Endothelial cell of umbilical vein (primary cell): ENCODE measurements at regions not wholly inside any gene's neighbourhood (a gene's known extent, or its start where the extent isn't known, plus 50 kb on each side); places are given as distances from the start of the nearest gene placed in this dataset.

Source experiments
- CTCF ChIP-seq, 2 donors: IDR thresholded peaks; 1 replicate in 1 of 2; 2 replicates in 1 of 2; pipeline ENCODE4 v1.5.1; 2011; ENCODE audit warnings: low read length in 2 of 2, mild to moderate bottlenecking in 2 of 2, moderate library complexity in 2 of 2, control low read depth in 1 of 2, inconsistent platforms in 1 of 2, low read depth in 1 of 2; ENCODE audit not compliant: insufficient read depth in 1 of 2; ENCODE audit errors: extremely low read depth in 1 of 2
- EZH2 ChIP-seq: IDR thresholded peaks from 2 replicates; pipeline ENCODE4 v1.6.1; 2012; ENCODE audit warnings: borderline replicate concordance, low read depth, mild to moderate bottlenecking, moderate library complexity, low read length, inconsistent platforms; ENCODE audit not compliant: severe bottlenecking
- FOS ChIP-seq: IDR thresholded peaks from 2 replicates; pipeline ENCODE4 v1.6.1; 2011; ENCODE audit warnings: mild to moderate bottlenecking, low read length, moderate library complexity, borderline replicate concordance; ENCODE audit not compliant: insufficient read depth
- MAX ChIP-seq: IDR thresholded peaks from 2 replicates; pipeline ENCODE4 v1.6.1; 2011; ENCODE audit not compliant: insufficient read depth, insufficient read length
- MYC ChIP-seq: IDR thresholded peaks from one replicate; pipeline ENCODE4 v1.6.1; 2011; ENCODE audit warnings: mild to moderate bottlenecking, low read depth, low read length
- POLR2A ChIP-seq: IDR thresholded peaks from 2 replicates; pipeline ENCODE4 v1.6.1; 2012; ENCODE audit warnings: low read depth, mild to moderate bottlenecking, control low read depth, low read length
- POLR2AphosphoS5 ChIP-seq: IDR thresholded peaks from 2 replicates; pipeline ENCODE4 v1.6.1; 2012; ENCODE audit warnings: low read depth, mild to moderate bottlenecking, control low read depth, low read length, moderate library complexity; ENCODE audit not compliant: insufficient read depth

DNA sequence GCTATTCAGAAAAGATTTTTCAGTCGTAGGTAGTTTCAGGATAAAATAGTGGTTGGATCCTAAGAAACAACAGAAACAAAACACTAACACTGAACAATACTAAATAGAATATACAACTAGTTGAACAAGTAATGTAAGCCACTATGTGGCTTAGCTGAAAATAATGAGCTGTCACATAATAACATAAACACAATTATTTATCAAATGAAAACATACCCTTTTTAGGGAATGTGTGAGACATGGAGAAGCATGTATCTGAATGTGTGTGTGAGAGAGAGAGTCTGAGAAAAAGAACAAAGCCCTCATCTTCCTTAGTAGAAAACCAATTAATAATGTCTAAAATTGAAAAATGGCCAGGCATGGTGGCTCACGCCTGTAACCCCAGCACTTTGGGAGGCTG, 122.6 kb upstream of the LOC128125822 start:
- no peak for TF ChIP-seq CTCF (IDR thresholded peaks at IDR 0.05; ENCODE audit: extremely low read depth in 1 of 2, insufficient read depth in 1 of 2, low read depth in 1 of 2, low read length in 2 of 2)
- TF ChIP-seq MYC: no peak
- no peak for TF ChIP-seq POLR2A
- no peak for TF ChIP-seq POLR2AphosphoS5
- TF ChIP-seq MAX: no peak
- TF ChIP-seq EZH2: no peak
- no peak for TF ChIP-seq FOS
